ENCODE measurements at regions not wholly inside any gene's neighbourhood (a gene's known extent, or its start where the extent isn't known, plus 50 kb on each side); places are given as distances from the start of the nearest gene placed in this dataset.
"Not testable (repeated sequence)": the region's sequence is repeated elsewhere in the genome, so short reads cannot be mapped to it uniquely, and the experiment has no call there.

DNA sequence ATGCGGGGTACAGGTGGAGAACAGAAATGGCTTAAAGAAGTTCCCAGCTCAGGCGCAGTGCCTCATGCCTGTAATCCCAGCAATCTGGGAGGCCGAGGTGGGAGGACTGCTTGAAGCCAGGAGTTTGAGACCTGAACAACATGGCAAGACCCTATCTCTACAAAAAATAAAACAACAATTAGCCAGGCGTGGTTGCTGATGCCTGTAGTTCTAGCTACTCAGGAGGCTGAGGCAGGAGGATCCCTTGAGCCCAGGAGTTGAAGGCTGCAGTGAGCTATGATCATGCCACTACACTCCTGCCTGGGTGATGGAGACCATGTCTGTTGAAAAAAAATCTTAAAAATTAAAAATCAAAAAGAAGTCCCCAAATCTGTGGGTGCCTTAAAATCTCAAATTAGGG, 228.3 kb upstream of the WSB1 start:
- DNase-seq (ENCODE audit: low spot score), result no peak

DNA sequence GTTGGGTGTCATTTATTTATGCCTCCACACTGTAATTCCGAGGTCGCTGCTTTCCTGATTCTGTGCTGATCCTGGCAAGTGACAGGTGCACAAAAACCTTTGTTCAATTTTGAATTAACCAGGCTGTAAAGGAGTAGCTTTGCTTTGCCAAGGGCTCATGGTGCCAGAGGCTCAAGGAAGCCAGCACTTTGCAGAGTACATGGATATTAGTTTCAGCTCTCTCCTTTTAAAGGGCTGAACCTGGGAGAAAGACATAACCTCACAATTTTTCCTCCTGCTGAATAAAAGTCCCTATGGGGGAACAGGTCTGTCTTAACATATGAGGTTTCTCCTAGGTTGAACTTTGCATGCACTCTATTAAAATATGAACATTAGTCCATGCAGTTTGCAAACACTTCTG, 227.6 kb upstream of the WSB1 start:
- no peak for DNase-seq (ENCODE audit: low spot score)

DNA sequence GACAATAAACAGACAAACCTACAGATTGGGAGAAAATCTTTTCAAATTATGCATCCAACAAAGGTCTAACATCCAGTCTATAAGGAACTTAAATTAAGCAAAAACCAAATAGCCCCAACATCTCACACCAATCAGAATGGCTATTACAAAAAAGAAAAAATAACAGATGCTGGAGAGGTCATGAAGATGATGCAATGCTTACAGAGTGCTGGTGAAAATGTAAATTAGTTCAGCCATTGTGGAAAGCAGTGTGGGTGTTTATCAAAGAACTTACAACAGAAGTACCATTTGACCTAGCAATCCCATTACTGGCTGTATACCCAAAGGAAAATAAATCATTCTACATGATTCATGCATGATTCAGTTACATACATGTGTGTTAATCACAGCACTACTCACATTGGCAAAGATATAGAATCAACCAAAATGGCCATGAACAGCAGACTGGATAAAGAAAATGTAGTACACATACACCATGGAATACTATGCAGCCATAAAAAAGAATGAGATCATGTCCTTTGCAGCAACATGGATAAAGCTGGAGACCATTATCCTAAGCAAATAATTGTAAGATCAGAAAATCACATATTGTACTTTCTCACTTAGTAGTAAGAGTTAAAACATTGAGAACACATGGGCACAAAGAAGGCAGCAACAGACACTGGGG, 223.9 kb upstream of the WSB1 start:
- DNase-seq (ENCODE audit: low spot score), result no peak

DNA sequence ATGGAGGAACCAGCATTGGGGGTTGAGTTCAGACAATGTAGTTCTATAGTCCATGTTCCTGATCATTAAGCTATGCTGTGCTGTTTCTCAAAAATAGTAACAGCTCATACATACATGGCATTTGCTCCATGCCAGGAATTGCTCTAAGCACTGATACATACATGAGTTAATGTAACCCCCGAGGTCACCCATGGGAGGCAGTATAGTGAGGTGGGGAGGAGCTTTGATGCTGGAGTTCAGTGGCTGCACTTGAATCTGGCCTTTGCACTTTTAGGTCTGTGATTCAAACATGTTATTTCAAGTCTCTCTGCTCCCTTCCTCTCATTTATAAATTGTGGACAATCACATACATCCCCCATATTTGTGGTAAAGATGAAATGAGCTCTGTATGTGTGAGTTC, 223.1 kb upstream of the WSB1 start:
- no peak for DNase-seq (ENCODE audit: low spot score)

DNA sequence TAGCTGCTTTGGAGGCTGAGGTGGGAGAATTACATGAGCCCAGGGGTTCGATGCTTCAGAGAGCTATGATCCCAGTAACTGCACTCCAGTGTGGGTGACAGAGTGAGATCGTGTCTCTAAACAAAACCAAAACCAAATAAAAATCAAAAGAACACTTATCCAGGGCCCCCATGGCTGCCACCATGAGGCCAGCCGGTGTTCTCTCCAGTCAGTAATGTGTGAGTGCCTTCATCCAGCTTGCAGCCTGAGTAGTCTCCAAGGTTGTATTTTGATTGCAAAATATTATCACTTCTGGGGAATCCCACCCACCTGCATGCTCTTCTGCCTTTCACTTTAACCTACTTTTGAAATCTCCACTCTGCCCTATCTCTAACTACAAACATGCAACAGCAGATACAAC, 221.0 kb upstream of the WSB1 start:
- no peak for DNase-seq (ENCODE audit: low spot score)

DNA sequence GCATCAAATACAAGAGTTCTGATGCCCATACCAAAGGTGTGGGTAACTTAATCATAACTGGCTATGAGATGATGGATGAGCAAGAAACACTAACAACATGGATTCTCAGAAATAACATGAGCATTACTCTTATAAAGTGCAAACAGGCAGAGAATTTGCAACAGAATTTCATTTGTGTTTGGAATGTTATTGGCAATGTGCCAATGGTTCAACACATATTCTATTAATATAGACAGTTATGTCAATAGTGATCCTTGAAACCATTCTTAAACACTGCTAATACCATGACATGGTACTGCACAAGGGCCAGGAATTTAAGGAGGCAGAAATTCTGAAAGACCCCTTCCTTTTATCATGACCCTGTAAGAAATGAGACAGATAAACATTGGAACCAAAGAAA, 217.1 kb upstream of the WSB1 start:
- DNase-seq (ENCODE audit: low spot score), result no peak

DNA sequence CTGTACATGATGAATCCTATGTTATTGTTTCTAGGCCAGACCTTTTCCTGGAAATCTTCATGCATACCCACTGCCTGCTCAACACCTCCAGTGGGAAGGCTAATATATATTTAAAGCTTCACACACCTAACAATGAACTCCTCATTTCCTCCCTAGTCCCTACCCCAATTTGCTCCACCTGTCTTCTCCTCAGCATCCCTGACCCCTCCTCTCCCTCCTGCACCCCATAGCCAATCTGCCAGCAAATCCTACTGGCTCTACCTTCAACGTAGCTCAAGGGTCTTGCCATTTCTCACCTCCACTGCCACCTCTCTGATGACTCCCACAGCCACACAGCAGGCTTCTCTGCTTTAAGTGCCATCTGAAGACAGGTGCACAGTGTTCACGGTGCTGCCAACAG, 215.6 kb upstream of the WSB1 start:
- no peak for DNase-seq (ENCODE audit: low spot score)

DNA sequence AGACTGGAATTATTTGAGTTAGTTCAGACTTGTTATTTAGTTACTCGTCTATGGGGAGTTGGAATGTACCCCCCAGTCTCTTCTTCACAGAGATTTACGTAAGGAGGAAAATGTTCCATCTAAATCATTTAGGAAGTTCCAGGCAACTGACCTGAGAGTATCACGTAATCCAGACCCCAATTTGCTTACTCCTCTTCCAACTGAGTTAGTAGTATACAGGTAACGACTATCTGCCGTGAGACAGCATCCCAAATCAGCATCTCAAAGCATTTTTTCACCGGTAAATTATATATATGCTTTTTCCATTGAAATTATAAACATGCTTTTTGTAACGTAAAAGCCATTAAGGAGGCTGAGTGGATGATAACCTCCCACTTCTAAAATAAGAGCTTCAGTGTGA, 214.3 kb upstream of the WSB1 start:
- DNase-seq (ENCODE audit: low spot score), result no peak

DNA sequence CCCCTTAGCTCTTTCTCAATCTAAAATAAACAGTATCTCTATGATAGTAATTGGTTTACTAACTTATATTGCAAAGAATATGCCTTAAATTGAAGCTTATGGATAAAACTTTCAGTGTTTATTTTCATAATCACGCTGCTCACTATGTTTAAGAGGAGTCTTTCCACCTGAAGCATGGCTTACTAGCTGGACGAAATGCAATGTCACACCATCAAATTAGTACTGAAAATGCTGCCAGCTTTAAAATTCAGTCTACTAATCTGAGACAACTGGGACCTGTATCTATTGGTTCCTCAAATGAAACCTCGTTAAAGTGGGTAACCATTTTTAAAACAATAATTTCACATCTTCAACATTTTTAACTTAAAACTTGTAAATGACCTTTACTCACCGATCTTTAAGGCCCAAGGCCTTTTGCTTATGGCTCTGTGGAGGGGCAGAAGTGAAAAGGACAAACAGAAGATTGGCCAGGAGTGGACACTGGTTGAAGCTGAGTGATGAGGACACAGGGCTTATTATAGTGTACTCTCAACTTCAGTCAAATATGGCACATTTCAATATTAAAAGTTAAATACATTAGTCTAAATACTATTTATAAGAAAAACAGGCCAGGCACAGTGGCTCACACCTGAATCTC, 212.8 kb upstream of the WSB1 start:
- DNase-seq (ENCODE audit: low spot score), result no peak

DNA sequence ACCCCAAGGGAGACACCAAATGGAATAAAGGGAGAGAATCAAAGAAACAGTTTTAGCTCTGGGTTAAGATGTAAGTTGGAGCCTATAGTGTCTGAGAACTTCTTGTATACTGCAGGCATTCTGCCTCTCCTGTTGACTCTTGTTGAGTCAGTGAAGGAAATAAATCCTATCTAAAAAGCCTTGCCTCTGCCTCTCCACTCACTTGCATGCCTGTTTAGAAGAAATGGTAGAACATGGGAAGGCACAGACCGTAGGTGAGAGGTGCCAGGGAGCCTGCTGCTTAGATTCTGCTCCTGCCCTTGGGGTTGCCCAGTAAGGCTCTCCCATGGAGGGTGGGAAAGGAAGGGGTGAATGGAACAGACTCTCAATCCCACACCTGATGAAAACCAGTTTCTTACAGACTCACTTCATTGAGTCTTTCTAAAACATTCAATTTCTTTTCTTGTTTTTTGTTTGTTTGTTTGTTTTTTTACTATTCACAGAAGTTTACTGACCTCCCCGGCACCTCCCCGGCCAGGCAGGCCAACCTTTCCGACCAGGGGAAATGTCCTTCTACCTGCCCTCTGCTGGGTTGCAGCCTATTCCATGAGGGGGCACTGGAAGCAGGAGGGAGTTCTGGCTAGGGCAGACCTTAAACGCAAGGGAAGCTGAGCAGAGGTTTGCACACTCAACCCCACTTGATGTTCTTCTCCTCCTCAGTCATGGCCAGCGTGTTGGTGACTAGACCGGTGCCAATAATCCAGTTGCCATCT, 211.7 kb upstream of the WSB1 start:
- no peak for DNase-seq (ENCODE audit: low spot score)

DNA sequence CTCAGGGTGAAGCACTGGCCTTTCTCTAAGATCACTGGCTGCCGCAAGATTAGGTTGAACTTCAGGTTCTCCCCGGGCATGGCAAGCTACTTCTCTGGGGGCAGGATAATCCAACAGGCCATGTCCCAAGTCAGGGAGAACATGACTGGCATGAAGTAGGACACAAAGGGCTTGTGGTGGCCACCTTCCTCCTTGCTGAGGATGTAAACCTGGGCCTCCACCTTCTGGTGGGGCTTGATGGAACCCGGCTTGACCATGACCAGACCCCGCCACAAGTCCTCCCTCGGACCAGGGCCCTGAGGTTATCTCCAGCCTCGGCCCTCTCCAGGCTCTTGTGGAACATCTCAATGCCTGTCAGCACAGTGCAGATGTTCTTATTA, 211.1 kb upstream of the WSB1 start:
- no peak for DNase-seq (ENCODE audit: low spot score)

DNA sequence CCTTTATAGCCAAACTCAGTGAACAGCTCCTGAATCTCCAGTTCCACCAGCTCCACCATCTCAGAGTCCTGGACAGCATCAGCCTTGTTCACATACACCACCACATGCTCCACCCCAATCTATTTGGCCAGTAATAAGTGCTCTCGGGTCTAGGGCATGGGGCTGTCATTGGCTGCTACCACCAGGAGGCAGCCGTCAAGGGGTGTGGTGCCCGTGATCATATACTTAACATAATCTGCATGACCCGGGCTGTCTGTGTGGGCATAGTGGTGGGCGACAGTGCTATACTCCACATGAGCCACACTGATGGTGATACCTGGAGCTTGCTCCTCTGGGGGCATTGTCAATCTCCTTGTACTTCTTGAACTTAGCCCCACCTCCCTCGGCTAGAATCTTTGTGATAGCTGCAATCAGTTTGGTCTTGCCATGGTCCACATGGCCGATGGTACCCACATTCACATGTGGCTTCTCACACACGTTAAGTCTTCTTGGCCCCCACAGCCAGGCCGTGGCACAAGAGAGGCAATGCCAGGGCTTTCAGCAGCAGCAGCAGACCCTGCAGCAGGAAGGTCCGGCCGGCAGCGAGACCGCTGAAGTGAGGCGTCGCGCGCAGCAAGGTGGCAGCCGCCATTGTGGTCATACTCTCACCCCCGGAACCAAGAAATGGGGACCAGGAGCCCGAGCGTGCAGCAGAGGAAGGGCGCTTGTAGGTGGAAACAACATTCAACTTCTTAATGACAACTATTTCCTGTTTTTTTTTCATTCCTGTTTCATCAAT, 210.3 kb upstream of the WSB1 start:
- DNase-seq (ENCODE audit: low spot score), result no peak

DNA sequence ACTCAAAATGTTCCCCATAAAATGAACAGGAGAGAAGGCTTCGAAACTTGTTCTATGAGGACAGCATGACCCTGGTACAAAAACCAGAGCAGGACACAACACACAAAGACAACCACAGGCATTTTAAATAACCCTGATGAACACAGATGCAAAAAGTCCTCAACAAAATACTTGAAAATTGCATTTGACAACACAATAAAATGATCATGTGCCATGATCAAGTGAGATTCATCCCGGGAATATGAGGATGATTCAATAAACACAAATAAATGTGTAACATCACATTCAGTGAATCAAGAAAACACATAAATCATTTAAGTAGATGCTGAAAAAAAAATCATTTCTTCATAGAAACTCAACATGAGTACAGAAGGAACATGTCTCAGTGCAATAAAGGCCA, 208.4 kb upstream of the WSB1 start:
- no peak for DNase-seq (ENCODE audit: low spot score)

DNA sequence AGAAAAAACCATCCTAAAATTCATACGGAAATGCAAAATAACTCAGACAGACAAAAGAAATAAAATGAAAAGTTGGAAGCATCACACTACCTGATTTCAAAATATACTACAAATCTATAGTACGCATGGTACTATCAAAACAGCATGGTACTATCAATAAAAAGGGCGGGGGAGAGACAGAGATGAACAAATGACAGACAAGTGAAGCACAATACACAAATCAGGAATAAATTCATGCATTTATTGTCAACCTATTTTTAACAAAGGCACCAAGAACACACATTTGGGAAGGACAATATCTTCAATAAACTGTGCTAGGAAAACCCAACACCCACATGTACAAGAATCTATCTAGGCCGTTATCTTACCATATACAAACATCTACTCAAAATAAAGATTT, 207.4 kb upstream of the WSB1 start:
- DNase-seq (ENCODE audit: low spot score), result no peak

DNA sequence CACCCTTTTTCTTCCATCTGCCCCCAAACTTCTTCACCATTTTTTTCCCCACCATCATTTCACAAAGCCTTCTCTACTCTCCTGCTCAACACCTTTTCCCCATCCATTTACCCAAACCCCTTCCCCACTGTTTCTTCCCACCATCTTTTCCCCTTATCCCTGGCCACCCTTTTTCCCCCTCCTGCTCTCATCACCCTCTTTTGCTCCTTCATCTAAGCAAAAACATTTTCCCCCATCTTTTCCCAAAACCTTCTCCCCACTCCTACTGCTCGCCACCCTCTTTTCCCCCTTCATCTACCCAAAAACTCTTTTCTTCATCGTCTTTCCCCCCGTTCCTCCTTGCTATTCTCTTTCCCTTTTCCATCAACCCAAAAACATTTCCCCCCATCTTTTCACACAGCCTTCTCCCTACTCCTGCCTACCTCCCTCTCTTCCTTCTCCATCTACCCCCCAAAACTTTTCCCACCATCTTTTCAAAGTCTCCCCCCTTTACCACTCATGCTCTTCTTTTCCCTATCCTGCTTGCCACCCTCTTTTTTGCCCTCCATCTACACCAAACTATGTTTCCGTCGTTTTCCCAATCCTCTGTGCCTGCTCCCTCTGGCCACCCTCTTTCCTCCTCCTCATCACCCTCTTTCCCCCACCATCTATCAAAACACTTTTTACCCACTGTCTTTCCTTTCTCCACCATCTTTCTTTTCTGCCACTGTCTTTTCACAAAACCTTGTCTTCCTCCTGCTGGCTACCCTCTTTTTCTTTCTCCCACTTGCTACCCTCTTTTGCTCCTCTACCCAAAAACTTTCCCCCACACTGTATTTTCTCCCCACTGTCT, 205.8 kb upstream of the WSB1 start:
- no peak for DNase-seq (ENCODE audit: low spot score)

DNA sequence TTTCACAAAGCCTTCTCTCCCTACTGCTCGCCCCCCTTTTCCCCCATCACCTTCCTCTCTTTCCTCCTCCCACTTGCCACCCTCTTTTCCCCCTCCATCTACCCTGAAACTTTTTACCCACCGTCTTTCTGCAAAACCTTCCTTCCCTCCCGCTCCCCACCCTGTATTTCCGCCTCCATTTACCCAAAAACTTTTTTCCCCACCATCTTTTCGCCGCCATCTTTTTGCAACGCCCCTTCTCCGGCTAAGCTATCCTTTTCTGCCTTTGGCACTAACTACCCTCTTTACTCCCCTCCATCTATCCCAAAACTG, 205.2 kb upstream of the WSB1 start:
- DNase-seq (ENCODE audit: low spot score), result no peak

DNA sequence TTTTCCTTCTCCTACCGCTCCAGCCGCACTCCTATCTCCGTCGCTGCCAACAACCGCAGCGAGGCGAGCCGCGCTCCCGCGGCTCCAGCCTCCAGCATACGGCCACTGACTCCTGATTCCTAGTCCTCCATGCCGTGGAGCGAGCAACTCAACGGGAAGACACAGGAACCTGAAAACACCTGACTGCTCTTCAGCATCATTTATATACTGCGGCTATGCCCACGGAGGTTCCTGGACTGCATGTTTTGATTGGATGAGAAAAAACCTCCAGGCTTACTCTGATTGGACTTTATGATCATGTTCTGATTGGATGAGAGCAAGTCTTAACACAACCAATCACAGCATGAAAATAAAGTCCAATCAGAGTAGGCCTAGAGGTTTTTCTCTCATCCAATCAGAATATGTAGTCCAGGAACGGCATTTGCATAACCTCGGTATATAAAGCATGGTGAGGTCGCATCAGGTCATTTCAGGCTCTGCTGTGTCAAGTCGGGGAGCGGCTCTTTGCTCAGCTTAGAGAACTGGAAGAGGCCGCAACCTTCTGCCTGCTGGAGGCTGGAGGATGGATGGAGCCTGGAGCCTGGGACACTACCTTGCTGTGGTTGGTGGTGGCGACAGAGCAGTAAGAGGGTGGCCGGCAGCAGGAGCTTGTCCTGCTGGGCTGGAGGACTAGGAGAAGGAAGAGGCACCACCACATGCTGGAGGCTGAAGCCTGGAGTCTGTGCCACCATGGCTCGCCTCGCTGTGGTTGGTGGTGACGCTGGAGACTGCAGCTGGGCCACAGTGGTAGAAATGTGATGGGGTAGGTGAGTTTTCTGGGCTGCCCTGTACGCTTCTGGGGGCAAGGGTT, 204.6 kb upstream of the WSB1 start:
- DNase-seq (ENCODE audit: low spot score), result peak; percentile 97

DNA sequence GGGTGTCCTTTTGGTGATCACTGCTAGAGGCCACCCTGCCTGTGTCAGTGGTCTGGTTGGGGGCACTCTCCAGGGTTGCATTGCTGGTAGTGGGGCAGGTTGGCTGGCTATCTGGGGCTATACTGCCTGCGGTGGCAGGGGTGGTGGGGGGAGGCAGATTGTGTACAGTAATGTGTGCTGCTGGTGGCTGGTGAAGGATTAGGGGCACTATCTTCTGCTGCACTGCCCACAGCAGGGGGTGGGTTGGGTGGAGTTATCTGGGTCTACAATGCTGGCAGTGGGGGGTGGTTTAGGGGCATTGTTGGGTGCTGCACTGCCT, 204.0 kb upstream of the WSB1 start:
- no peak for DNase-seq (ENCODE audit: low spot score)

DNA sequence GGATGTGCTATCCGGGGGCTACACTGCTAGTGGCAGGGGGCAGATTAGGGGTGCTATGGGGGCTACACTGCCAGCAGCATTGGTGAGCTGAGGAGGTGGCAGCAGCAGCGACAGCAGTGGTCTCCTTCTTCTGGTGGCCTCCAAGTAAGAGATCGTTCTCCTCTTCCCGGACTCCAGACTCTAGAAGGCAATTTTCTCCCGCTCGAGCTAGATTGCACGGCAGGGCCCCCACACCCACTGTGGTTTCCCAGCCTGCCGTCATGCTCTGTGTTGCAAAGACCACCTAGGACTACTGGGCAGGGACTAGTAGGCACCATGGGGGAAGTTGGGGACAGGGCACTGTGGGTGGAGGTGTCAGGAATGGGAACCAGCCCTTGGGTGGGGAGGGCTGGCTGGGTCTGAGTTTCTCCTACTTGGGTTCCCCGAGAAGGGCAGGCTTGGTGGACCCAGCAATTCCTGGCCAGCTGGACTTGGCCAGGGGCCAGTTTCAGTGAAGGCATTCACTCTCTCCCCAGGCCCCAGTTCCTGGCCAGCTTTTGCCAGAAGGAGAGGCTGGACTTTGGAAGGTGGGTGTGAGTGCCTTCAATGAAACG, 203.4 kb upstream of the WSB1 start:
- DNase-seq (ENCODE audit: low spot score), result not testable (repeated sequence)

DNA sequence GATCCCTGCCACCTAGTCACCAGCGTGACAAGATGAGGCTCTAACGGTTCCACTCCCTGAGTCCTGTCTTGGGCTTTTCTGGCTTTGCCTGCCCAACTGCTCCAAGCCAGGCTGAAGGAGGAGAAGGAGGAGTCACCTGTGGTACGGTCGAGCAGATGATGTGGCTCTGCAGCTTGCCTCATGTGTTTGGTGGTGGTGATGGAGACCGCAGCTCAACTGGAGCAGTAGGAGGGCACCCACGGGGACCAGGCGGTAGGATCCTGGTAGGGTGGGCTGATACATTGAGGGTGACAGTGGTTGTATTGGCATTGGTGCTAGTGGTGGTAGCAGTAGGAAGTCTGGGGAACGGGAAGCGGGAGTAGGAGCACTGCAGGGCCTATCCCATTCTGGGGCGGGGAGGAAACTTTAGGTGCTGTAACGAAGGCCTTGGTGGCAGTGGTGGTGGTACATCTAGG, 202.8 kb upstream of the WSB1 start:
- peak; percentile 48 for DNase-seq (ENCODE audit: low spot score)

DNA sequence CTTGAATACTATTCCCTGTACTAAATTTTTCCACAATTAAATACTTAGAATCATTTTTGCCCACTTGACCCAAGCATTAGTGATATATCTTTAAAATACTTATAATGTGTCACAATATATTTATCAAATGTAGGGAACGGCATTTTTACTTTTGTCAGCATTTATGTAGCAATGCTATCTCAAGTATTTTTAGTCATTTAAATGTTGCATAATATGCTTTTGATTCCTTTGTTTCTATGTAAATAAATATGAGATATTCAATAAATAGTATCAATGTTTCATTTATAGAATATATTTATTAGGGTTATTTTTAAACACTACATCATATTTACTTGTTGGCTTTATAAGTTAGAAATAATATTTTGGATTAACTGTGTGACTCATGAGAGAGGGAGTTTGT, 199.7 kb upstream of the WSB1 start:
- not testable (repeated sequence) for DNase-seq (ENCODE audit: low spot score)
